Osteoblast (primary cell): ENCODE measurements at regions not wholly inside any gene's neighbourhood (a gene's known extent, or its start where the extent isn't known, plus 50 kb on each side); places are given as distances from the start of the nearest gene placed in this dataset.

ENCODE experiments used
- DNase-seq: peaks from one replicate; pipeline ENCODE4 v3.0.0; 2011; ENCODE audit warnings: low spot score, mixed read lengths; ENCODE audit not compliant: insufficient read length; ENCODE audit errors: missing footprints
- H2AFZ ChIP-seq: 2 replicates; pipeline ENCODE4 v1.6.0; 2011; ENCODE audit warnings: mild to moderate bottlenecking, low read length
- H3K27ac ChIP-seq: 2 replicates; pipeline ENCODE4 v1.5.1; 2011; ENCODE audit warnings: mild to moderate bottlenecking, low read depth, low read length, moderate library complexity
- H3K27me3 ChIP-seq: 2 replicates; pipeline ENCODE4 v1.6.0; 2012; ENCODE audit warnings: mild to moderate bottlenecking, control low read depth, inconsistent platforms, low read length, moderate library complexity; ENCODE audit not compliant: insufficient read depth
- H3K36me3 ChIP-seq: 2 replicates; pipeline ENCODE4 v1.5.1; 2011; ENCODE audit warnings: mild to moderate bottlenecking, low read length, control low read depth, moderate library complexity; ENCODE audit not compliant: insufficient read depth
- H3K4me1 ChIP-seq: 2 replicates; pipeline ENCODE4 v1.5.1; 2011; ENCODE audit warnings: mild to moderate bottlenecking, low read length, control low read depth, moderate library complexity; ENCODE audit not compliant: insufficient read depth
- H3K4me2 ChIP-seq: 2 replicates; pipeline ENCODE4 v1.6.0; 2011; ENCODE audit warnings: mild to moderate bottlenecking, low read length; ENCODE audit not compliant: insufficient read depth
- H3K4me3 ChIP-seq: fragments of 200-600 bp; sonication (generic); 3 replicates; pipeline ENCODE4 v1.5.1; 2012; ENCODE audit warnings: mild to moderate bottlenecking, low read length, inconsistent platforms; ENCODE audit not compliant: insufficient read depth
- H3K79me2 ChIP-seq: 2 replicates; pipeline ENCODE4 v1.6.0; 2012; ENCODE audit warnings: mild to moderate bottlenecking, low read length, control low read depth, inconsistent platforms; ENCODE audit not compliant: insufficient read depth
- H3K9me3 ChIP-seq: 2 replicates; pipeline ENCODE4 v1.5.1; 2011; ENCODE audit warnings: low read depth, low read length, control low read depth
- H4K20me1 ChIP-seq: 2 replicates; pipeline ENCODE4 v1.6.0; 2012; ENCODE audit warnings: mild to moderate bottlenecking, low read length, control low read depth; ENCODE audit not compliant: insufficient read depth
- TF ChIP-seq, protein P1 (sequence below): IDR thresholded peaks from 2 replicates; pipeline ENCODE4 v1.5.1; 2011; ENCODE audit warnings: mild to moderate bottlenecking, low read depth, low read length, moderate library complexity; ENCODE audit errors: extremely low read depth

DNA sequence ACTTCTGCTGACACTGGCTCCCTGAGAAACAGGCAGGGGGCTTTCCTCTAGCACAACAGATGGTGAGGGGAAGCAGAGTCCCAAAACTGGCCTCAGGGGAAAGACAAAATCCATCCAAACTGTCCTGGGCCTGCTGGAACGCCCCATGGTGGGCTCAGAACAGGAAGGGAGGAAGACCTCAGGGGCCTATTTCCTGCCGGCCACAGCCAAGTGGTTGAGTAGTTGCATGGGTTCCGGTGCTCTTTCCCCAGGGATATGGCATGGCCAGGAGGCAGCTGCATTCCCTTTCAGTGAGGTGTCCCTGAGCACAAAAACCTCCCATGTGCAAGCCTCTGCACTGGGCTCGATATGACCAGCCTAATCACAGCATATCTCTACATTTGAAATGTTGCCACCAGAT, 303.0 kb upstream of the IRX5 start:
- H3K9me3 ChIP-seq: no peaks in the 10 kb centered on the region
- TF ChIP-seq, protein P1, sequence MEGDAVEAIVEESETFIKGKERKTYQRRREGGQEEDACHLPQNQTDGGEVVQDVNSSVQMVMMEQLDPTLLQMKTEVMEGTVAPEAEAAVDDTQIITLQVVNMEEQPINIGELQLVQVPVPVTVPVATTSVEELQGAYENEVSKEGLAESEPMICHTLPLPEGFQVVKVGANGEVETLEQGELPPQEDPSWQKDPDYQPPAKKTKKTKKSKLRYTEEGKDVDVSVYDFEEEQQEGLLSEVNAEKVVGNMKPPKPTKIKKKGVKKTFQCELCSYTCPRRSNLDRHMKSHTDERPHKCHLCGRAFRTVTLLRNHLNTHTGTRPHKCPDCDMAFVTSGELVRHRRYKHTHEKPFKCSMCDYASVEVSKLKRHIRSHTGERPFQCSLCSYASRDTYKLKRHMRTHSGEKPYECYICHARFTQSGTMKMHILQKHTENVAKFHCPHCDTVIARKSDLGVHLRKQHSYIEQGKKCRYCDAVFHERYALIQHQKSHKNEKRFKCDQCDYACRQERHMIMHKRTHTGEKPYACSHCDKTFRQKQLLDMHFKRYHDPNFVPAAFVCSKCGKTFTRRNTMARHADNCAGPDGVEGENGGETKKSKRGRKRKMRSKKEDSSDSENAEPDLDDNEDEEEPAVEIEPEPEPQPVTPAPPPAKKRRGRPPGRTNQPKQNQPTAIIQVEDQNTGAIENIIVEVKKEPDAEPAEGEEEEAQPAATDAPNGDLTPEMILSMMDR: no peak
- peaks cover 28% of the 10 kb centered on the region for H3K4me1 ChIP-seq
- no peaks in the 10 kb centered on the region for H3K27me3 ChIP-seq
- H4K20me1 ChIP-seq: no peaks in the 10 kb centered on the region
- H3K4me3 ChIP-seq: no peak overlapping the region
- H3K27ac ChIP-seq: peak overlapping the region; percentile 34
- peak overlapping the region; percentile 26 for H3K4me2 ChIP-seq
- DNase-seq: peak; percentile 92
- no peaks in the 10 kb centered on the region for H3K36me3 ChIP-seq
- no peaks in the 10 kb centered on the region for H3K79me2 ChIP-seq
- peak overlapping the region; percentile 65 for H2AFZ ChIP-seq

DNA sequence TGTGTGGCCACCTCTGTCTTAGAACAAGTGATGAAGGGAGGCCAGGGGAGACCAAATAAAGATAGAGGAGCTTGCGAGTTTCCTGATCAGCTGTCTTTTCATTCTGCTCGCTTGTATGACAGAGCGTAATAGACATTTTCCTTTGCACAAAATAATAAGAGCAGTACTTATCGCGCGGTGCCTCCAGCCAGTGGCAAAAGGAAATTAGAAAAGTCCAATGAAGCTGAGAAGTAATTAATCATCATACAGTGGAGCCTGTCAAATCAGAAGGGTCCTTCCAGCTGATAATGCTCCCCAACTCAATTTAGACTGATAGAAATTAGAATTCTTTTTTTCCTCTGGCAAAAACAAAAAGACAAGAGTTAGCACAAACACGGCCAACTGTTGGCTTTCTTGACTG, 307.0 kb upstream of the IRX5 start:
- Histone ChIP-seq H3K79me2 (no peaks in the 10 kb centered on the region), H2AFZ (no peak overlapping the region), H3K4me3 (no peak overlapping the region), H3K4me1 (peaks cover 10% of the 10 kb centered on the region), H3K4me2 (no peak overlapping the region), H3K9me3 (no peaks in the 10 kb centered on the region), H4K20me1 (no peaks in the 10 kb centered on the region), H3K27ac (no peak overlapping the region), H3K36me3 (no peaks in the 10 kb centered on the region), H3K27me3 (no peaks in the 10 kb centered on the region)
- DNase-seq: no peak
- TF ChIP-seq, protein P1: no peak

DNA sequence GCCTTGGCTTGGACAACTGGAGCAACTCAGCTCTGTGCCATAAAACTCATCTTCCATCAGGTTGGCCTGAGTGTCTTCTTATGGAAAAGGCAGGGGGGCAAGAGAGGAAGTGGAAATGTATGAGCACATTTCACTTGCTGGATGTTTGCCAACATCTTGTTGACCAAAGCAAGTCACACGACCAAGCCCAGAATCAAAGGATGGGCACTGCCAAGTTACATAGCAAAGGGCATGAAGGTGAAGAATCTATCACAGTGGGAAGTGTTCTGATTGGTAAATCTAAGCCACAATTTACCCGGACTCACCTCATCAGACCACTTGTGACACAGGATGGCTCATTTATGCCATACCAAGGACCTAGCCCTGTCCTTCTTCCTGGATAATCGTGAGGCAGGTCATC, 310.5 kb upstream of the IRX5 start:
- H3K9me3 ChIP-seq: no peaks in the 10 kb centered on the region
- no peaks in the 10 kb centered on the region for H3K27me3 ChIP-seq
- H3K79me2 ChIP-seq: no peaks in the 10 kb centered on the region
- H2AFZ ChIP-seq: no peak overlapping the region
- H3K4me2 ChIP-seq: no peak overlapping the region
- H3K4me1 ChIP-seq: no peaks in the 10 kb centered on the region
- no peak overlapping the region for H3K27ac ChIP-seq
- no peak overlapping the region for H3K4me3 ChIP-seq
- H3K36me3 ChIP-seq: no peaks in the 10 kb centered on the region
- no peaks in the 10 kb centered on the region for H4K20me1 ChIP-seq
- DNase-seq: no peak
- TF ChIP-seq, protein P1: no peak

DNA sequence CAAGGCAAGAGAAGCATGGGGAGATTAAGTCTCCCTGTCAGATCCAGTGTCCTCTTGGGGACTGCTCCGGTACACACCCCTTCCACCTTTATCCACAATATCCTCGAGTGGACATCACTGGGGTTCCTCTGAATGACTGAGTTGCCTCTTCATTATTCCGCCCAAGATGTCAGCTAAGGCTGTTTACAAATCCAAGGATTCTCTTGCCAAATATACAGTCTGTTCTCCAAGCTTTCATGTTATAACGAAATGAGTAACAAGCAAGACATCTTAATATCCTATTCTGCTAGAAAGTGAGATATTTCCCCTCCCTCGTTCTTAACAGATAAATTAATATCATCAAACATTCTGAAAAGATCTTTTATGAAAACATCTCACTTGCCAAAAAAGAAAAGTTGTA, 314.1 kb upstream of the IRX5 start:
- DNase-seq: no peak
- no peak overlapping the region for H3K27ac ChIP-seq
- H3K4me1 ChIP-seq: no peaks in the 10 kb centered on the region
- no peak overlapping the region for H3K4me2 ChIP-seq
- TF ChIP-seq, protein P1: no peak
- no peak overlapping the region for H2AFZ ChIP-seq
- H3K79me2 ChIP-seq: no peaks in the 10 kb centered on the region
- H3K36me3 ChIP-seq: no peaks in the 10 kb centered on the region
- H3K9me3 ChIP-seq: no peaks in the 10 kb centered on the region
- no peaks in the 10 kb centered on the region for H3K27me3 ChIP-seq
- H3K4me3 ChIP-seq: no peak overlapping the region
- no peaks in the 10 kb centered on the region for H4K20me1 ChIP-seq
